ENCODE measurements at regions not wholly inside any gene's neighbourhood (a gene's known extent, or its start where the extent isn't known, plus 50 kb on each side); places are given as distances from the start of the nearest gene placed in this dataset.
A peak's percentile ranks its signal among the peaks of the same experiment; 100 is the strongest.

DNA sequence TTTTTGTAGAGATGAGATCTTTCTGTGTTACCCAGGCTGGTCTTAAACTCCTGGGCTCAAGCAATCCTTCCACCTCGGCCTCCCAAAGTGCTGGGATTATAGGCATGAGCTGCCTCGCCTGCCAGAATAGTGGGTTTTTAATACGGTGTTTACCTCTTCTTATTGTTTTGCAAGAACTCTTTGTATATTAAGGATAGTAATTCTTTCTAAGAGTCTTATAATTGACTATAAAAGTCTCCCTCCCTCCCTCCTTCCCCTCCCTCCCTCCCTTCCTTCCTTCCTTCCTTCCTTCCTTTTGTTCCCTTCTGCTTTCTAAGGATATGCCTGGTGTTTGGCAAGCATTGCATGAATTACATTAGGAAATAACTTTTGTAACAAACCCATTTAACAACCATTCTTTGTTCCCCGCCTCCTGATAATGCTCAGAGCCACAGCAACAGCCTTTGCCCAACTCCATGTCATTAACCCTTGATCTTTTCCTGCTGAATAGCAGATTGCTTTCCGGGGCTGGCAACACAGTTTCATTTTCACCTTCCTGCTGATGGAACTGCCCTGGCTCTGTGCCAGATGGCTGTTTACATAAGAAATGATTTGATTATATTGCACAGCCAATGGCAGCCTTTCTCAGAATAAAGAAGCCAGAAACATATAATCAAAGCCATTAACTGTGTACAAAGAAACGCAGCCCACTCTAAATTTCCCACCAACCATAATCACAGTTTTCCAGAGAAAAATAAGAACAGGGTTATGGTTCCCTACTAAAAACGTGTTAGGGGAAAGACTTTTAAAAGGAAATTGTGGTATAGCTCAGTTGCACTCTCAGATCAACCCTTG lies 143.7 kb upstream of the PTPN1 start:
- TF ChIP-seq, protein P1, sequence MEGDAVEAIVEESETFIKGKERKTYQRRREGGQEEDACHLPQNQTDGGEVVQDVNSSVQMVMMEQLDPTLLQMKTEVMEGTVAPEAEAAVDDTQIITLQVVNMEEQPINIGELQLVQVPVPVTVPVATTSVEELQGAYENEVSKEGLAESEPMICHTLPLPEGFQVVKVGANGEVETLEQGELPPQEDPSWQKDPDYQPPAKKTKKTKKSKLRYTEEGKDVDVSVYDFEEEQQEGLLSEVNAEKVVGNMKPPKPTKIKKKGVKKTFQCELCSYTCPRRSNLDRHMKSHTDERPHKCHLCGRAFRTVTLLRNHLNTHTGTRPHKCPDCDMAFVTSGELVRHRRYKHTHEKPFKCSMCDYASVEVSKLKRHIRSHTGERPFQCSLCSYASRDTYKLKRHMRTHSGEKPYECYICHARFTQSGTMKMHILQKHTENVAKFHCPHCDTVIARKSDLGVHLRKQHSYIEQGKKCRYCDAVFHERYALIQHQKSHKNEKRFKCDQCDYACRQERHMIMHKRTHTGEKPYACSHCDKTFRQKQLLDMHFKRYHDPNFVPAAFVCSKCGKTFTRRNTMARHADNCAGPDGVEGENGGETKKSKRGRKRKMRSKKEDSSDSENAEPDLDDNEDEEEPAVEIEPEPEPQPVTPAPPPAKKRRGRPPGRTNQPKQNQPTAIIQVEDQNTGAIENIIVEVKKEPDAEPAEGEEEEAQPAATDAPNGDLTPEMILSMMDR (IDR thresholded peaks at IDR 0.05), result no peak
- peak; percentile 42 for TF ChIP-seq POLR2AphosphoS5 (IDR thresholded peaks at IDR 0.05)
